ENCODE measurements at regions not wholly inside any gene's neighbourhood (a gene's known extent, or its start where the extent isn't known, plus 50 kb on each side); places are given as distances from the start of the nearest gene placed in this dataset.
"Not testable (repeated sequence)": the region's sequence is repeated elsewhere in the genome, so short reads cannot be mapped to it uniquely, and the experiment has no call there.

DNA sequence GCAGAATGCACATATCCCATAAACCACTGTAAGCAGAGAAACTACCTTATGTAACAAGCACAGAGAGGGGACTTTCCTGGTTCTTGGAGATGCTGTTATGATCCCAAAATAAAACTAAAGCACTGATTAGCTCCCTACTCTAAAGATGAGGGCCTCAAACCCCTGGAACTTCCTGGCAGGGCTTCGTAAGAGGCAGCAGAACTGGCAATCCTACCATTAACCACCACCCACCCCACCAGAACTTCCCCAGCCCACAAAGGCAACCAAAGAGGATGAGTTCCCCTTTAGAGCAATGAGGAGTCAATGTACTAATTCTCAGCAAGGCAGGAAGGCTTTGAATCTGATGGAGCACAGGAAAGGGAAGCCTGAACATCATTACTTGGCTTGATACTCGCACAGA, 436.5 kb upstream of the FRG1 start:
- no peak for DNase-seq (ENCODE audit: low spot score)

DNA sequence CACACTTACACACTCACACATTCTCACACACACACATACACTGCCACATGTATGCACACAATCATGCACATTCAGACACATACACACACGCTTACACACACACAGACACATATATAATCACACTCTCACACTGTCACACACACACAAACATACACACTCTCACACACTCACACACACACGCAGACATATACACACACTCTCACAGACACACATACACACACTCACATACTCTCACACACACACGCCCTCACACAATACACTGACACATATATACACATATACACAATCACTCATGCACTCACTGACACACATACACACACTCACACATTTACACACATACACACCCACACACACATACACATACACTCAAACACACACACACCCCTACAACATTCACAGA, 435.3 kb upstream of the FRG1 start:
- no peak for DNase-seq (ENCODE audit: low spot score)

- DNase-seq (ENCODE audit: low spot score): no peak
Measured at GRCh38 chr4:189506080-189506479, 434.6 kb upstream of the FRG1 start.

- no peak for DNase-seq (ENCODE audit: low spot score)
Measured at GRCh38 chr4:189507060-189507459, 433.6 kb upstream of the FRG1 start.

DNA sequence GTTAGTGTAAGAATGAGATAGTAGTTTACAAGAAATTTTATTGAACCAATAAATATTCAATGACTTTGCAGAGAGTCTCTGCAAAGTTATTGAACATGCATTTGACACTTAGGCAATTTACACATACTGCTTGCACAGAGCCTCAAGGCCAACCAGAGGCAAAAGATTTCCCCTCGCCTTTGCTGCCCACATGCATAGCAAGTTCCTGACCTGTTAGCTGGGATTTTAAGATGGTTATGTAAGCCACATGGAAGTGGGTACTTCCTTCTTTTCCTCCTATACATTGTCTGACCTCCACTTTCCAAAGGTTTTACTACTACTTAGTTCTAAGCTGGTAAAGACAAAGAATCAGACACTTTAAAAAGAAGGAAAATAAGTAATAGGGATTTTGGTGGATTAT, 430.1 kb upstream of the FRG1 start:
- no peak for DNase-seq (ENCODE audit: low spot score)

DNA sequence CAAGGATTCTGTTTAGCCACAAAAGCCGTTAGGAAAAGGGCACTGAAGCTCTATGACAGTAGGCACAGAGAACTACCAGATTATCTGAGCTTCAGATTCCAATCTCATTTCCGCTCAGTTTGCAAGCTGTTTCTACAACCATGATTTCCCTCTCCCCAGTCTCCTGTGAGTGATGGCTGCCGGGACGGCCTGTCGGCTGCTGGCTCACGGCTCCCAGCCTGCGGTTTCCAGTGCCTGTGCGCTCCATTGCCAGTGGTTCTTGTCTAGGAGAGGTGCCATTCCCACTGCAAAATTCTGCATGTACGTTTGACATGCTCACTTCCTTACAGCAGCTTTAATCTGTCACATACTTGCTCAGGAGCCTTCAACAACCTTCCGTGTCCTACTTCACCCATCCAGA, 429.1 kb upstream of the FRG1 start:
- no peak for DNase-seq (ENCODE audit: low spot score)

DNA sequence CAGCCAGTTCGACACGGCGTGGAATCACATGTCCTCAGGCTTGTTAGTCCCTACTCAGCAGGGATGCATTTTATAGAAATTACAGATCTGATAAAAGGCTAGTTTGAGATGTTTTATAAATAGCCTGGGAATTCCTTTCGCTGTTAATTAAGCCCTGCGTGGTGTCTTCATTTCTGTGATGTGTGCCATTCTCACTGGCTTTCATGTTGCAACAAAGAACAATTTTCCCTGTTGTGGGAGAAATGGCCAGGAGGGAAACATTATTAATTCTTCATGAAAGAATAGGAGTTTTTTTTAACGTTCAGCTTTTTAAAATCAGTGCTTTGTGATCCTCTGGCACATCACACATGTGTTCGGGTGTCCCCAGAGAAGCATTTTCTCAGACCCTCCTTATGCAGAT, 427.3 kb upstream of the FRG1 start:
- no peak for DNase-seq (ENCODE audit: low spot score)

GRCh38 chr4:189514209-189514608, 426.5 kb upstream of the FRG1 start:
- no peak for DNase-seq (ENCODE audit: low spot score)

DNA sequence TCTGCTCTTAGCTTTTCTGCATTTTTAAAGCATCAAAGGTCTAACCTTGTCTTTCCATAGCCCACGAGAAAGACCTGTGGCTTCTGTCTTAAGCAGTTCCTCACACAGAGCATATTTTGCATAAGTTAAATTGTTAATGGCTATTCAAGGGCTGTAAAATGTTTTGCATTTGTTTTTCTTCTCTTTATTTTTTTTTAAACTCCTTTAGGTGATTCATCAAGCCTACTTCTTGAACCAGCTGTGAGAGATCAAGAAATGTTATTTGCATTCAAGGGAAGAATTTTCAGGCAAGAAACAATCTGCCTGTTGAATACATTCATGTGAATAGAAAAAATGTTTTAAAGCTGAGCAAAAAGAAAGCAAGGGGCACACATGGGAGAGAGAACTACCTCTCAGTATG, 423.8 kb upstream of the FRG1 start:
- DNase-seq (ENCODE audit: low spot score): no peak

DNA sequence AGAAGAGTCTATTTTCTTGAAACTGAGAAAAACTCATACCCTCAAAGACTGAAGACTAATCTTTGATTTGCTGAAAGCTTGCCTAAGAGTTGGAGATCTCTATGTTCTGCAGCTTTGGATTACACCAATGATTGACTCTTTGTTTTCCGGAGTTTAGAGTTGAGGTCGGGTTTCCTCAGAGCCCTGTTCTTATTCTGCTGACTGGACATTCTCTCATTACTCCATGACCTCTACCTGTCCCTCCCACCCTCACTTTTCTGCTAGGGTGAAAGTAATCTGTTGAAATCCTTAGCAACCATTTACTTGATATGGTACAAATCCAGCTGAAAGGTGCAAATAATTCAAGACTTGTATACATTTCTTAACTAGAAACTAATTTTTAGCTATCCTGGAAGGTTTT, 421.5 kb upstream of the FRG1 start:
- DNase-seq (ENCODE audit: low spot score): no peak

DNA sequence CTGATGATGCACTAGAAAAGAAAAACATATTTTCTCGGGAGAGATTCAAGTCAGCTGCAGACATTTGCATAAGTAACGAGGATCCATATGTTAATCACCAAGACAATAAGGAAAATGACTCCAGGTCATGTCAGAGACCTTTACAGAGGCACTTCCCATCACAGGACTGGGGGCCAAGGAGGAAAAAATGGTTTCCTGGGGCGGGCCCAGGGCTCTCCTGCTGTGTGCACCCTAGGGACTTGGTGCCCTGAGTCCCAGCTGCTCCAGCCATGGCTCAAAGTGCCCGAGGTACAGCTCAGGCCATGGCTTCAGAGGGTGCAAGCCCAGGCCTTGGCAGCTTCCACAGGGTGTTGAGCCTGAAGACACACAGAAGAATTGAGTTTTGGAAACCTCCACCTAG, 415.4 kb upstream of the FRG1 start:
- DNase-seq (ENCODE audit: low spot score): no peak

DNA sequence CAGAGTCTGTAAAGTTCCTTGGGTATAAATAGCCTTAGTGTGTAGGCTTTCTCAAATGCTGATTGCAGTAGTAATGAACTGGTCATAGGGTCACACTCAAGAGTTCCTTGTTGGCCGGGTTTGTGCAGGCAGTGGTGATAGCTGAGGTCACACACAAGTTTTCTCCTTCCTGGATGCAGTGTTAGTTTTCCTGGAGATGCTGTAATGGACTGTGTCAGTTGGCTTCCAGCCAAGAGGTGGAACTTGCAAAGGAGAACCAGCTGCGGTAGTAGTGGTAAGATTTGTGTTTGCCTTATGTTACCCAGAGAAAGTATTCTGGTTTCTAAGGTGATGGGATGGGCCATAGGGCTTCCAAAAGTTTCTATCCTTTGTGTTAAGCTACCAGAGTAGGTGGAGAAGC, 409.8 kb upstream of the FRG1 start:
- DNase-seq (ENCODE audit: low spot score): no peak

DNA sequence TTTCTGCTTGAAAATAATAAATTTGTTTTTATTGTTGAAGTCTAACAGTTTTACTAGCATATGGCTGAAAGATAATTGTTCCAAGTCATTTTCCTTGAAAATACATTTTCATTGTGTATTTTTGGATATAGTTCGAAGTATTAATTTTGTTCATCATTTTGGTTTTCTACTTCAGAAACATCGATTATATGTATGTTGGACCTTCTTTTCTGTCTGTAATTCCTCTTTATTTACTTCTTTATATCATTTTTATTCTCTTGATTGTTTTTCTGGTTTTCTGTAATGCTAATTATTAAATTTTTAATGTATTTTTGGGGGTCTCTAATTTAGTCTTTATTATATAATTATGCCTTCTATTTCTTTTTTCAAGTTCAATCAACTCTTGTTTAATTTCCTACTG, 407.1 kb upstream of the FRG1 start:
- no peak for DNase-seq (ENCODE audit: low spot score)

GRCh38 chr4:189547559-189547958, 393.1 kb upstream of the FRG1 start:
- DNase-seq (ENCODE audit: low spot score): no peak

DNA sequence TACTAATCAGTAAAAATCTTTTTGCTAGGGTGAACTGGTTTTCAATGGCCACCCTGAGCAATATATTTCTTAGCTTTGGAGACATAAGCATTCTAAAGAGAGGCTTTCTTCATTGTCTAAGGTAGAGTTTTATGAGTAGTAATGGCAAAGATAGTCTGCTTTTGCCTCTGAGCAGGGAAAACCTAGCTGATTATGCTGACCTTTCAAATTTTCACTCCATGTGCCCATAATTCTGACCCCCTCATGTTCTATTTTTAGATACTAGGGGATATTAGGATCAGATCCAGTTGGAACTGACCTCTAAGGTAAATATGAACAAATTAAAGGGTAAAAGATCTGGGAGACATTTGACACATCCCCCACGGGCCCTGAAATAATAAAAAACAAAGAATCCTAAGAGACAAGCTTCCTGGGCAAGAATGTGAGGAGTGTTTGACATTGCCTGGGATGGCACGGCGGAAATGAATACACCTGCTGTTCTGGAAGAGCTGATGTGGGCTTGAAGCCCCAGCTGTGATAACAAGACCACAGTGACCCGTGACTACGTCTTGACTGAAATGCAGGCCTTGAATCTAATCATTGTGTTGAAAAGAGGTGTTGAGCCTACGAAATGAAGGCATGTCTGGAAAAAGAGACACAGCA, 392.1 kb upstream of the FRG1 start:
- DNase-seq (ENCODE audit: low spot score): no peak

DNA sequence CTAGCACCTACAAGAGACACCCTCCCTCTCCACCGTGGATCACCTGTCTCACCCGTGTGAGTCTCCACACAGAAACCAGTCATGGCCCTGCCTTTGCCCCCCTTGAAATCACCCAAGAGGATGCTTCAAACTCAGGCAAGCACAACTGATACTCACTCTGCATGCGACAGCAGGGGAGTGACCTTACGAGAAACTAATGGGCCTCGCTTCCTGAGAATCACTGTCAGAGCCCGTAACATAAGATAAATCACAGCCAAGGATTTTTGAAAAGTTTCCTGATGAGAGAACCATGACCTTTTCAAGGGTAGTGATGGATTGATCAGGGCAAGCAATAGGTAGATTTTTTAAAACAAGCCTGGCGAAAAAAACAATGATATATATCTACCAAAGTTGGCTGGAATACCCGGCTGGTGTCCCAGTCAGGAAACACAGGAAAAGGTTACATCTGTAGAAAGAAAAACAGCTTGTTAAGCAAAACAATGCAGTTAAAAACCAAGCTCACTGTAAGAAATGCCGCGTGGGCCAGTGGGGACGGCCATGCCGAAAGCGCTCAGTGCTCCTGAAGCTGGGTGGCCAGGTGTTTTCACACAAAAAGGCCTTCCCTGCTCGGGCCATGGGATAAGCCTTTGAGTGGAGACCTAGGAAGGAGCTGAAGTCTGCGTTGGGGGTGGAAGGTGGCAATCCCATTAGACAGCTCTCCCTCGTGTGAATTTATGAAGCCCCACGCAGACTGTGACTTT, 388.6 kb upstream of the FRG1 start:
- not testable (repeated sequence) for DNase-seq (ENCODE audit: low spot score)

DNA sequence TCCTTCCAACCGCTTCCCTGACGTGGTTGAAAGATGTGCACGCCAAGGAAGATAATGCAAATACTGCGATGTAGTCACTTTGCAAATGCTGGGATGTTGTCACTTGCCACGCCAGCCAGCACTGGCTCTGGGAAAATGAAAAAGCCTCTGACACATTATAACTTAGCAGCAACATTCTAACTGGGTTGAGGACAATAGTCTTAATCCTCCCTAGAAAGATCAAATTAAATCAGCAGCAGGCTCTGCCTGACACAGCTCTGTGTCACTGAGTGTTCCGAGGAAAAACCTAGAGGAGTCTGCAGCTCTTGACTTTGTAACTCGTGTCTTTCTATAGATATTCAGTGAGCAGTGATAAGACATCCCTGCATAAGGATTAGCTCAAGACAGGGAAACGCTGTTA, 380.1 kb upstream of the FRG1 start:
- DNase-seq (ENCODE audit: low spot score): not testable (repeated sequence)

GRCh38 chr4:189563751-189564150, 376.9 kb upstream of the FRG1 start:
- DNase-seq (ENCODE audit: low spot score): not testable (repeated sequence)

GRCh38 chr4:189566271-189566670, 374.4 kb upstream of the FRG1 start:
- DNase-seq (ENCODE audit: low spot score): not testable (repeated sequence)

DNA sequence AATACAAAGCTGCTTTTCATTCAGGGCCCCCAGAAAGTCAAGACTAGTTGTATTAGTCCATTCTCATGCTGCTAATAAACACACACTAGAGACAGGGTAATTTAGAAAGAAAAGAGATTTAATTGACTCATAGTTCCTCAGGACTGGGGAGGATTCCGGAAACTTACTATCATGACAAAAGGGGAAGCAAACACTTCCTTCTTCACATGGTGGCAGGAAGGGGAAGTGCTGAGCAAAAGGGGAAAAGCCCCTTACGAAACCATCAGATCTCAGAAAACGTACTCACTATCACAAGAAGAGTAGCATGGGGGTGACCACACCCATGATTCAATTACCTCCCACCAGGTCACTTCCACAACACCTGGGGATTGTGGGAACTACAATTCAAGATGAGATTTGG, 373.8 kb upstream of the FRG1 start:
- not testable (repeated sequence) for DNase-seq (ENCODE audit: low spot score)

DNA sequence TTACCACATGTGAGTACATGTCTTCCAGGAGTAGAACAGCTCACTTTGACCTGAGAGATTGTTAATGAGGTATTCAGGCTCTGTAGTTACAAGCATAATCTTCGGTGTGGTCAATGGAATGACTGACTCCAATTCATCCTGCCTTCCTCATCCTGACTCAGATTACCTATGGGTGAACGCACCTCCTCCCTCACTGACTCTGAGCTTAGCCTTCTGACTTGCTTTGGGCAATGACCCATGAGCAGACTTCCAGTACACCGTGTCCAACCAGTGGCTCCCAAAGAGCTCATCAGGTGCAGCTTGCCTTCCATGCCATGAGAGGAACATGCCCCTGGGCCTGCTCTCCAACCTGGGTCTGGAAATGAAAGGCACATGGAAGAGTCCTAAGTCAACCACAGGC, 361.0 kb upstream of the FRG1 start:
- DNase-seq (ENCODE audit: low spot score): not testable (repeated sequence)

- not testable (repeated sequence) for DNase-seq (ENCODE audit: low spot score)
Measured at GRCh38 chr4:189586908-189587632, 353.6 kb upstream of the FRG1 start.

DNA sequence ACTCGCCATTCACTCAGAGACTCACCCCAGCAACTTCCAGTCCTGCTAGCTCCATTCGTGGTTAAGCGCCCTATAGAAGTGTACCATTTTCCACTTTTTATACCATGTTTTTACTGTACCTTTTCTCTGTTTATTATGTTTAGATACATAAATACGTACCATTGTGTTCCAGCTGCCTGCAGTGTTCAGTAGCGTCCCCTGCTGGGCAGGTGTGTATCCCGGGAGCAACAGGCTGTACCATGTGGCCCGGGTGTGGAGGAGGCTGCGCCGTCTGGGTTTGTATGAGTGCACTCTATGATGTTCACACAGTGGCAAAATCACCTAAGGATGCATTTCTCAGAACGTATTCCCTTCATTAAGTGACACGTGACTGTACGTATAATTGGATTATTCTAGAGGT, 351.5 kb upstream of the FRG1 start:
- DNase-seq (ENCODE audit: low spot score): not testable (repeated sequence)

All from HT-29 (cell line).